Activated B cell treated with CpG ODN at 0.5 μM for 24 hours (primary cell): ENCODE measurements at regions not wholly inside any gene's neighbourhood (a gene's known extent, or its start where the extent isn't known, plus 50 kb on each side); places are given as distances from the start of the nearest gene placed in this dataset.

Experiments
- ATAC-seq: fragments of 200-7000 bp; cut with Tn5 transposase; one replicate; pipeline ENCODE4 v1.10.0; 2021; ENCODE audit warnings: low read depth, mild to moderate bottlenecking, moderate library complexity
- CTCF ChIA-PET: fragments of 350-600 bp; sonication (Branson Sonifier 250); formaldehyde crosslinking; loops from one replicate; lab custom pipeline; 2021; ENCODE audit warnings: antibody characterized with exemption; lab: Charles Lee
- POLR2A ChIA-PET: fragments of 350-600 bp; sonication (Branson Sonifier 250); formaldehyde crosslinking; loops from one replicate; lab custom pipeline; 2021; ENCODE audit warnings: antibody characterized with exemption; lab: Charles Lee
- DNase-seq: peaks from one replicate; pipeline ENCODE4 v3.0.0; 2022
- H3K27ac Mint-ChIP-seq: one replicate; pipeline ENCODE4 v1.8.0; 2020; ENCODE audit warnings: mixed read lengths
- H3K27me3 Mint-ChIP-seq: one replicate; pipeline ENCODE4 v1.8.0; 2021; ENCODE audit warnings: mixed read lengths
- H3K36me3 Mint-ChIP-seq: one replicate; pipeline ENCODE4 v1.8.0; 2021; ENCODE audit warnings: low read depth, mixed read lengths
- H3K4me1 Mint-ChIP-seq: one replicate; pipeline ENCODE4 v1.8.0; 2021; ENCODE audit warnings: mixed read lengths
- H3K4me3 Mint-ChIP-seq: one replicate; pipeline ENCODE4 v1.8.0; 2020; ENCODE audit warnings: mild to moderate bottlenecking, mixed read lengths
- H3K9me3 Mint-ChIP-seq: one replicate; pipeline ENCODE4 v1.8.0; 2020; ENCODE audit warnings: mixed read lengths
- CTCF ChIP-seq: fragments of 200-600 bp; IDR thresholded peaks from one replicate; pipeline ENCODE4 v1.8.0; 2022; ENCODE audit warnings: antibody characterized with exemption, mild to moderate bottlenecking
- intact Hi-C: fragments of 100-400 bp; cut with micrococcal nuclease; formaldehyde crosslinking; loops from one replicate; pipeline ENCODE4 v1.15.1; 2024

GRCh38 chr4:142960867-142961644 is 115.0 kb upstream of the INPP4B start:
- no peak for TF ChIP-seq CTCF
- Mint-ChIP-seq H3K9me3 (no peaks in the 10 kb centered on the region), H3K4me1 (peaks cover 4% of the 10 kb centered on the region), H3K27me3 (no peaks in the 10 kb centered on the region), H3K36me3 (no peaks in the 10 kb centered on the region), H3K4me3 (no peak overlapping the region), H3K27ac (no peak overlapping the region)
- intact Hi-C loops: no loop called here
- POLR2A ChIA-PET: no interaction called here
- DNase-seq (no peak), ATAC-seq (no peak)
- CTCF ChIA-PET: no interaction called here

GRCh38 chr4:142961866-142962265 is 115.8 kb upstream of the INPP4B start:
- POLR2A ChIA-PET: no interaction called here
- H3K4me3 Mint-ChIP-seq: no peak overlapping the region
- no peak for DNase-seq
- no peak for ATAC-seq
- no peaks in the 10 kb centered on the region for H3K27me3 Mint-ChIP-seq
- H3K4me1 Mint-ChIP-seq: peaks cover 4% of the 10 kb centered on the region
- intact Hi-C loops: no loop called here
- CTCF ChIA-PET: no interaction called here
- no peak overlapping the region for H3K27ac Mint-ChIP-seq
- no peak for TF ChIP-seq CTCF
- no peaks in the 10 kb centered on the region for H3K9me3 Mint-ChIP-seq
- no peaks in the 10 kb centered on the region for H3K36me3 Mint-ChIP-seq

- no peak for ATAC-seq
- TF ChIP-seq CTCF: no peak
These were observed 128.2 kb upstream of the INPP4B start for GRCh38 chr4:142974328-142974727.

GRCh38 chr4:142975618-142976017 is 129.5 kb upstream of the INPP4B start:
- ChIA-PET POLR2A (no interaction called here), CTCF (no interaction called here)
- Mint-ChIP-seq H3K27me3 (no peaks in the 10 kb centered on the region), H3K27ac (no peak overlapping the region), H3K9me3 (no peaks in the 10 kb centered on the region), H3K4me3 (no peak overlapping the region), H3K36me3 (no peaks in the 10 kb centered on the region), H3K4me1 (no peaks in the 10 kb centered on the region)
- ATAC-seq (no peak), DNase-seq (no peak)
- TF ChIP-seq CTCF: no peak
- intact Hi-C loops: no loop called here

More at GRCh38 chr4:142974328-142974727, 128.2 kb upstream of the INPP4B start:
- intact Hi-C loops: no loop called here
- ChIA-PET CTCF (no interaction called here), POLR2A (no interaction called here)
- Mint-ChIP-seq H3K4me3 (no peak overlapping the region), H3K36me3 (no peaks in the 10 kb centered on the region), H3K9me3 (no peaks in the 10 kb centered on the region), H3K27ac (no peak overlapping the region), H3K4me1 (no peaks in the 10 kb centered on the region), H3K27me3 (no peaks in the 10 kb centered on the region)
- DNase-seq: no peak

- Mint-ChIP-seq H3K27me3 (no peaks in the 10 kb centered on the region), H3K4me3 (no peak overlapping the region), H3K27ac (no peak overlapping the region), H3K36me3 (no peaks in the 10 kb centered on the region), H3K9me3 (no peaks in the 10 kb centered on the region), H3K4me1 (no peaks in the 10 kb centered on the region)
- CTCF ChIA-PET: no interaction called here
- POLR2A ChIA-PET: no interaction called here
- TF ChIP-seq CTCF: no peak
- DNase-seq: no peak
- intact Hi-C loops: no loop called here
- ATAC-seq: no peak
These were observed 130.4 kb upstream of the INPP4B start for GRCh38 chr4:142976482-142976881.
